Vagina (tissue), 2 donors: ENCODE measurements at regions not wholly inside any gene's neighbourhood (a gene's known extent, or its start where the extent isn't known, plus 50 kb on each side); places are given as distances from the start of the nearest gene placed in this dataset.

Experiments
- POLR2A ChIP-seq, 2 donors: fragments of 450-650 bp; IDR thresholded peaks; one replicate each; pipeline ENCODE4 v1.6.1; 2017; ENCODE audit warnings: antibody characterized with exemption in 2 of 2, mild to moderate bottlenecking in 2 of 2, moderate library complexity in 2 of 2
- POLR2AphosphoS5 ChIP-seq, 2 donors: sonication (generic); formaldehyde crosslinking; IDR thresholded peaks; one replicate each; pipeline ENCODE4 v1.9.0; 2017; ENCODE audit warnings: antibody characterized with exemption in 2 of 2, mild to moderate bottlenecking in 2 of 2, low read depth in 1 of 2; ENCODE audit not compliant: insufficient read depth in 1 of 2
- TF ChIP-seq, protein P1 (sequence below), 3 experiments: fragments of 450-650 bp in 2 of 3; fragments of 200-600 bp in 1 of 3; sonication (generic) in 1 of 3; IDR thresholded peaks; one replicate each; pipeline ENCODE4 v1.5.1; 2017 to 2019; ENCODE audit warnings: antibody characterized with exemption in 3 of 3, mild to moderate bottlenecking in 2 of 3, moderate library complexity in 2 of 3

DNA sequence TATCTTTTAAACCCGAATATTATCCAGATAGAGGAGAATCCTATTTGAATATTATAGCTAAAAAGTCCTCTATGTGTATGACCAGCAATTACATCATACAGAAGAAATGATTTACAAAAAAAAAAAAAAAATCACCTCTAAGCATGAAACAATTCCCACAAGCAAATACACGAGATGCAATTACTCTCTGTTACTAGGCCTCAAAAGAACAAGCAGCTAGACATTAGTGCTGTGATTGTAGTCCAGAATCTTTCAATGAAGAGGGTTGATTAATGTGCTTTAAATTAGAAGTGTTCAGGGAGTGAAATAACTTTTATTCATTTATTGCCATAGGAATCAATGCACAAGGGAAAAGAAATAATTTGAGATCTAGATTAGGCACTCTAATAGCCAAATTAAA is 1379.5 kb upstream of the GBE1 start:
- TF ChIP-seq POLR2A (IDR thresholded peaks at IDR 0.05) (no peak), POLR2AphosphoS5 (IDR thresholded peaks at IDR 0.05; ENCODE audit: insufficient read depth in 1 of 2, low read depth in 1 of 2) (no peak)
- TF ChIP-seq, protein P1, sequence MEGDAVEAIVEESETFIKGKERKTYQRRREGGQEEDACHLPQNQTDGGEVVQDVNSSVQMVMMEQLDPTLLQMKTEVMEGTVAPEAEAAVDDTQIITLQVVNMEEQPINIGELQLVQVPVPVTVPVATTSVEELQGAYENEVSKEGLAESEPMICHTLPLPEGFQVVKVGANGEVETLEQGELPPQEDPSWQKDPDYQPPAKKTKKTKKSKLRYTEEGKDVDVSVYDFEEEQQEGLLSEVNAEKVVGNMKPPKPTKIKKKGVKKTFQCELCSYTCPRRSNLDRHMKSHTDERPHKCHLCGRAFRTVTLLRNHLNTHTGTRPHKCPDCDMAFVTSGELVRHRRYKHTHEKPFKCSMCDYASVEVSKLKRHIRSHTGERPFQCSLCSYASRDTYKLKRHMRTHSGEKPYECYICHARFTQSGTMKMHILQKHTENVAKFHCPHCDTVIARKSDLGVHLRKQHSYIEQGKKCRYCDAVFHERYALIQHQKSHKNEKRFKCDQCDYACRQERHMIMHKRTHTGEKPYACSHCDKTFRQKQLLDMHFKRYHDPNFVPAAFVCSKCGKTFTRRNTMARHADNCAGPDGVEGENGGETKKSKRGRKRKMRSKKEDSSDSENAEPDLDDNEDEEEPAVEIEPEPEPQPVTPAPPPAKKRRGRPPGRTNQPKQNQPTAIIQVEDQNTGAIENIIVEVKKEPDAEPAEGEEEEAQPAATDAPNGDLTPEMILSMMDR (IDR thresholded peaks at IDR 0.05): no peak
